OCI-LY7 (cell line): ENCODE measurements at regions not wholly inside any gene's neighbourhood (a gene's known extent, or its start where the extent isn't known, plus 50 kb on each side); places are given as distances from the start of the nearest gene placed in this dataset.
"Not testable (repeated sequence)": the region's sequence is repeated elsewhere in the genome, so short reads cannot be mapped to it uniquely, and the experiment has no call there.

ENCODE experiments used
- BruUV-seq: library from RNA; stranded (reverse); fragments of 400-500 nt; replicated peaks from 2 replicates; lab custom pipeline; 2021; lab: Mats Ljungman, UMichigan
- CTCF ChIA-PET: fragments of 300-600 bp; sonication (Branson Sonifier 250); formaldehyde crosslinking; loops from one replicate; lab custom pipeline; 2022; ENCODE audit warnings: antibody characterized with exemption; ENCODE audit not compliant: unreplicated experiment; lab: Charles Lee
- POLR2A ChIA-PET: fragments of 300-600 bp; sonication (Branson Sonifier 250); formaldehyde crosslinking; loops from one replicate; lab custom pipeline; 2022; ENCODE audit warnings: antibody characterized with exemption; lab: Charles Lee
- DNase-seq: peaks from one replicate; pipeline ENCODE4 v3.0.0-alpha.2; 2015; ENCODE audit warnings: low spot score
- H2AFZ ChIP-seq: fragments of 200-600 bp; sonication (generic), shearing (Covaris generic); 2 replicates; pipeline ENCODE4 v1.6.1; 2014; ENCODE audit warnings: mild to moderate bottlenecking, antibody characterized with exemption, low read length, moderate library complexity
- H3K27ac ChIP-seq: fragments of 200-600 bp; sonication (generic); 2 replicates; pipeline ENCODE4 v1.5.1; 2014; ENCODE audit warnings: mixed run types, low read depth, mild to moderate bottlenecking, moderate library complexity, low read length, inconsistent platforms; ENCODE audit not compliant: poor library complexity, severe bottlenecking
- H3K36me3 ChIP-seq: fragments of 200-600 bp; sonication (generic); 2 replicates; pipeline ENCODE4 v1.6.1; 2014; ENCODE audit warnings: mild to moderate bottlenecking, antibody characterized with exemption, low read length, moderate library complexity, mixed read lengths; ENCODE audit not compliant: insufficient read depth
- H3K4me1 ChIP-seq: fragments of 200-600 bp; sonication (generic); 2 replicates; pipeline ENCODE4 v1.5.1; 2014; ENCODE audit warnings: mild to moderate bottlenecking, low read length; ENCODE audit not compliant: insufficient read depth, poor library complexity, severe bottlenecking
- H3K4me2 ChIP-seq: fragments of 200-600 bp; sonication (generic); 2 replicates; pipeline ENCODE4 v1.6.1; 2014; ENCODE audit warnings: mild to moderate bottlenecking, low read length
- H3K4me3 ChIP-seq: fragments of 200-600 bp; sonication (generic); 2 replicates; pipeline ENCODE4 v1.5.1; 2014; ENCODE audit warnings: mild to moderate bottlenecking, low read depth, low read length; ENCODE audit not compliant: poor library complexity, severe bottlenecking
- H3K79me2 ChIP-seq: fragments of 200-600 bp; sonication (generic); 2 replicates; pipeline ENCODE4 v1.6.1; 2016; ENCODE audit warnings: low read depth, mild to moderate bottlenecking, low read length, moderate library complexity, mixed read lengths; ENCODE audit not compliant: insufficient read depth
- H3K9me2 ChIP-seq: fragments of 200-600 bp; sonication (generic); 2 replicates; pipeline ENCODE4 v1.6.1; 2016; ENCODE audit warnings: mild to moderate bottlenecking, low read length, mixed read lengths; ENCODE audit not compliant: insufficient read depth
- H3K9me3 ChIP-seq: fragments of 200-600 bp; sonication (generic); 2 replicates; pipeline ENCODE4 v1.6.1; 2014; ENCODE audit warnings: mild to moderate bottlenecking, mixed run types, low read length, mixed read lengths
- H4K20me1 ChIP-seq: fragments of 200-600 bp; sonication (generic); 2 replicates; pipeline ENCODE4 v1.6.1; 2014; ENCODE audit warnings: mild to moderate bottlenecking, antibody characterized with exemption, low read length, moderate library complexity, mixed read lengths; ENCODE audit not compliant: insufficient read depth
- EZH2phosphoT487 ChIP-seq: fragments of 200-600 bp; sonication (generic); IDR thresholded peaks from 2 replicates; pipeline ENCODE4 v1.6.1; 2018; ENCODE audit warnings: low read depth, borderline replicate concordance, mild to moderate bottlenecking, mixed run types, antibody characterized with exemption, low read length, moderate library complexity, mixed read lengths
- intact Hi-C: fragments of 100-400 bp; cut with micrococcal nuclease; formaldehyde crosslinking; loops from one replicate; pipeline ENCODE4 v1.10.0; 2022; ENCODE audit not compliant: unreplicated experiment
- TF ChIP-seq, protein P1 (sequence below): fragments of 200-600 bp; sonication (generic); conservative IDR thresholded peaks from 2 replicates; pipeline ENCODE4 v1.5.1; 2014; ENCODE audit warnings: mild to moderate bottlenecking, antibody characterized with exemption, low read length, moderate library complexity, mixed read lengths

DNA sequence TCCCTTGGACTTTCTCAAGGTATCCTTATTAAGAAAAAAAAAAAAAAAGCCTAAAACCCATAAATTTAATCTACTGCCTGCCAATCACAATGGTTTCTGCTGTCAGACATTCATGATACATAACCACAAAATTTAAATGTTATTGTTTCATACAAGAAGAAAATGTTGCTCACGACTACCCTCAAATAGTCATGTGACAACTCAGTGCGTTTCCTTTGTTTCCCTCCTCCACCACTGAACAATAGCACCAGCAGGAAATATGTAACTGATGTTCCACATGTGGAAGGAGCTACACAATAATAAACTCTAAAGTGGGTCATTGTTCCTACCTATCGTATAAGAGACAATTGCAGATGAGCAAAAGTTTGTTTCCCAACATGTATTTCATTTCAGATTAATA lies 244.1 kb upstream of the EDNRA start:
- BruUV-seq: no TSS peak
- DNase-seq: no peak
- ChIA-PET CTCF (no interaction called here), POLR2A (interaction anchor here (0.7 kb wide), 1 partner anchor 369 kb away, joined by 4 read pairs; no protein-coding TSS in a partner anchor)
- Histone ChIP-seq H2AFZ (no peak overlapping the region), H3K9me2 (no peaks in the 10 kb centered on the region), H3K4me2 (no peak overlapping the region), H3K27ac (no peak overlapping the region), H3K4me1 (no peaks in the 10 kb centered on the region), H3K4me3 (no peak overlapping the region), H3K79me2 (no peaks in the 10 kb centered on the region), H4K20me1 (no peaks in the 10 kb centered on the region), H3K36me3 (no peaks in the 10 kb centered on the region), H3K9me3 (no peaks in the 10 kb centered on the region)
- intact Hi-C loops: no loop called here
- no peak for TF ChIP-seq EZH2phosphoT487
- TF ChIP-seq, protein P1, sequence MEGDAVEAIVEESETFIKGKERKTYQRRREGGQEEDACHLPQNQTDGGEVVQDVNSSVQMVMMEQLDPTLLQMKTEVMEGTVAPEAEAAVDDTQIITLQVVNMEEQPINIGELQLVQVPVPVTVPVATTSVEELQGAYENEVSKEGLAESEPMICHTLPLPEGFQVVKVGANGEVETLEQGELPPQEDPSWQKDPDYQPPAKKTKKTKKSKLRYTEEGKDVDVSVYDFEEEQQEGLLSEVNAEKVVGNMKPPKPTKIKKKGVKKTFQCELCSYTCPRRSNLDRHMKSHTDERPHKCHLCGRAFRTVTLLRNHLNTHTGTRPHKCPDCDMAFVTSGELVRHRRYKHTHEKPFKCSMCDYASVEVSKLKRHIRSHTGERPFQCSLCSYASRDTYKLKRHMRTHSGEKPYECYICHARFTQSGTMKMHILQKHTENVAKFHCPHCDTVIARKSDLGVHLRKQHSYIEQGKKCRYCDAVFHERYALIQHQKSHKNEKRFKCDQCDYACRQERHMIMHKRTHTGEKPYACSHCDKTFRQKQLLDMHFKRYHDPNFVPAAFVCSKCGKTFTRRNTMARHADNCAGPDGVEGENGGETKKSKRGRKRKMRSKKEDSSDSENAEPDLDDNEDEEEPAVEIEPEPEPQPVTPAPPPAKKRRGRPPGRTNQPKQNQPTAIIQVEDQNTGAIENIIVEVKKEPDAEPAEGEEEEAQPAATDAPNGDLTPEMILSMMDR: no peak

DNA sequence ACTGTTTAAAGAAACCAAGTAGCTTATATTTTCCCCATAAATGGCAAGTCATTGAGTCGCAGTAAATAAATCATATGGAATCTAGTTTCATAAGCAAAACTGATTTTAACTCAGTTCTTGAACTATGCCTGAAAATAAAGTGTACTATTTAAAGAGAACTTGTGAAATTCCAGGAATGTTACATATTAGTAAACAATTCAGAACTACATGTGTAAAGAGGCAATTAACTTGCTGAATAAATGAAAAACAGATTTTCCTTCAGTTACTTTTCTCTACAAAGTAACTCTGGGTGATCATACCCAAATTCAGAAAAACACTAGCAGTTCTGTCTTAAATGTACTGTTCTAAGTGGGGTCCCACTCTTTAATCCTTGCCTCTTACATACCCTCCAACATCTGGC lies 236.1 kb upstream of the EDNRA start:
- CTCF ChIA-PET: no interaction called here
- Histone ChIP-seq H3K4me1 (no peaks in the 10 kb centered on the region), H3K27ac (no peak overlapping the region), H3K79me2 (no peaks in the 10 kb centered on the region), H3K4me3 (no peak overlapping the region), H4K20me1 (no peaks in the 10 kb centered on the region), H3K9me3 (no peaks in the 10 kb centered on the region), H2AFZ (no peak overlapping the region), H3K4me2 (no peak overlapping the region), H3K9me2 (no peaks in the 10 kb centered on the region), H3K36me3 (no peaks in the 10 kb centered on the region)
- no peak for DNase-seq
- BruUV-seq: no TSS peak
- POLR2A ChIA-PET: no interaction called here
- TF ChIP-seq EZH2phosphoT487: no peak
- TF ChIP-seq, protein P1: no peak
- intact Hi-C loops: no loop called here

DNA sequence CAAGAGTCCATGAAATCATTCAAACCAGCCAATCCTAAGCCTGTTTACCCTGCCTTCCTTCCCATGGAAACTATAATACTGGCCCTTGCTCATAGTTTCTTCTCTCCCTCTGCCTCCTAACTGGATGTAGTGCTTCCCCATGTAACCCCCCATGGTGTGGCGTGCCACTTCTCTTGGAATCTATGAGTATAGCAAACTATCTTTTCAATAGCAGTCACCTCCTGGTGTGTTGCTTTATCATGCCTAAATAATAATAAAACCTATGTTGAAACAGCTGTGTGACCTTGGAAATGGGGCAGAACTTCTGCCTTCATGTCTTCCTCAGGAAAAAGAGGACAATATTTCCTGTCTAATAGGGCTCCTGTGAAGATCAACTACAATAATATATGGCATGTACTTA lies 234.8 kb upstream of the EDNRA start:
- Histone ChIP-seq H2AFZ (no peak overlapping the region), H3K4me2 (no peak overlapping the region), H3K79me2 (no peaks in the 10 kb centered on the region), H3K27ac (no peak overlapping the region), H4K20me1 (no peaks in the 10 kb centered on the region), H3K4me3 (no peak overlapping the region), H3K36me3 (no peaks in the 10 kb centered on the region), H3K4me1 (no peaks in the 10 kb centered on the region), H3K9me2 (no peaks in the 10 kb centered on the region), H3K9me3 (no peaks in the 10 kb centered on the region)
- ChIA-PET CTCF (no interaction called here), POLR2A (interaction anchor here (0.6 kb wide), 1 partner anchor 1296 kb away, joined by 3 read pairs; no protein-coding TSS in a partner anchor)
- DNase-seq: no peak
- intact Hi-C loops: no loop called here
- TF ChIP-seq, protein P1: no peak
- TF ChIP-seq EZH2phosphoT487: no peak
- BruUV-seq: no TSS peak

DNA sequence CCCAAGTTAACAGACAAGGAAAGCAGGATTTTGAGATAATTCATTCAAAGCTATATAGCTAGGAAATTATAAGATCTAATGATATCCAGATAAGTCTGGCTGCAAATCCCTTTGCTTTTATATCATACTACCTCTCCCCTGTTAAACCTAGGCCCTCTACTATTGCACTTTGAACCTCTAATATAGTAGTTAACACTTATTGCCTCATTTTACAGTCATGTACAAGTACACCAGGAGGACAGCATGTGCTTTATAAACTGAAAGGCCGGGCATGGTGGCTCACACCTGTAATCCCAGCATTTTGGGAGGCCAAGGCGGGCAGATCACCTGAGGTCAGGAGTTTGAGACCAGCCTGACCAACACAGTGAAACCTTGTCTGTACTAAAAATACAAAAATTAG lies 234.4 kb upstream of the EDNRA start:
- H3K4me1 ChIP-seq, H3K79me2 ChIP-seq, H3K36me3 ChIP-seq, H3K4me2 ChIP-seq, DNase-seq, H3K27ac ChIP-seq, H4K20me1 ChIP-seq, H3K9me3 ChIP-seq, BruUV-seq, H2AFZ ChIP-seq, H3K4me3 ChIP-seq, H3K9me2 ChIP-seq, CTCF ChIA-PET, intact Hi-C loops: not testable (repeated sequence)
- POLR2A ChIA-PET: interaction anchor here (0.6 kb wide), 1 partner anchor 1296 kb away, joined by 3 read pairs; no protein-coding TSS in a partner anchor
